PC-3 (cell line): ENCODE measurements at regions not wholly inside any gene's neighbourhood (a gene's known extent, or its start where the extent isn't known, plus 50 kb on each side); places are given as distances from the start of the nearest gene placed in this dataset.

Experiments used
- ATAC-seq: fragments of 200-7000 bp; cut with Tn5 transposase; 2 replicates; pipeline ENCODE4 v1.9.1; 2020; ENCODE audit warnings: mild to moderate bottlenecking, moderate library complexity
- BruUV-seq: library from RNA; stranded (reverse); fragments of 400-500 nt; replicated peaks from 2 replicates; lab custom pipeline; 2021; lab: Mats Ljungman, UMichigan
- CTCF ChIA-PET: fragments of 300-600 bp; sonication (Branson Sonifier 250); formaldehyde crosslinking; loops from one replicate; lab custom pipeline; 2022; ENCODE audit warnings: antibody characterized with exemption; lab: Charles Lee
- POLR2A ChIA-PET: fragments of 300-600 bp; sonication (Branson Sonifier 250); formaldehyde crosslinking; loops from one replicate; lab custom pipeline; 2022; ENCODE audit warnings: antibody characterized with exemption; ENCODE audit not compliant: unreplicated experiment; lab: Charles Lee
- DNase-seq: peaks from one replicate; pipeline ENCODE4 v3.0.0-alpha.2; 2015
- H2AFZ ChIP-seq: fragments of 300-600 bp; sonication (generic); 2 replicates; pipeline ENCODE4 v1.6.0; 2016; ENCODE audit warnings: antibody characterized with exemption, low read length
- H3F3A ChIP-seq: fragments of 300-600 bp; sonication (generic); one replicate; pipeline ENCODE4 v1.6.0; 2017; ENCODE audit warnings: antibody characterized with exemption, low read length, control low read depth, mild to moderate bottlenecking; ENCODE audit not compliant: unreplicated experiment
- H3K27ac ChIP-seq: fragments of 300-600 bp; sonication (generic); 2 replicates; pipeline ENCODE4 v1.5.1; 2016; ENCODE audit warnings: mild to moderate bottlenecking, low read length
- H3K27me3 ChIP-seq: fragments of 300-600 bp; sonication (generic); 2 replicates; pipeline ENCODE4 v1.6.1; 2016; ENCODE audit warnings: low read length, mixed read lengths
- H3K36me3 ChIP-seq: fragments of 300-600 bp; sonication (generic); 2 replicates; pipeline ENCODE4 v1.6.1; 2016; ENCODE audit warnings: low read depth, mixed run types, low read length, mixed read lengths
- H3K4me1 ChIP-seq: fragments of 300-600 bp; sonication (generic); 2 replicates; pipeline ENCODE4 v1.5.1; 2016; ENCODE audit warnings: low read length; ENCODE audit not compliant: insufficient read depth
- H3K4me2 ChIP-seq: fragments of 300-600 bp; sonication (generic); 2 replicates; pipeline ENCODE4 v1.6.0; 2016; ENCODE audit warnings: low read length
- H3K4me3 ChIP-seq: fragments of 300-600 bp; sonication (generic); 2 replicates; pipeline ENCODE4 v1.5.1; 2016; ENCODE audit warnings: mild to moderate bottlenecking, low read length, mixed read lengths
- H3K79me2 ChIP-seq: fragments of 300-600 bp; sonication (generic); 2 replicates; pipeline ENCODE4 v1.6.1; 2017; ENCODE audit warnings: low read length, mixed read lengths
- H3K9ac ChIP-seq: fragments of 300-600 bp; sonication (generic); 2 replicates; pipeline ENCODE4 v1.6.0; 2016; ENCODE audit warnings: mild to moderate bottlenecking, low read length
- H3K9me2 ChIP-seq: fragments of 300-600 bp; sonication (generic); replicated peaks from 2 replicates; pipeline ENCODE4 v1.6.1; 2016; ENCODE audit warnings: mixed run types, low read length, mixed read lengths
- H3K9me3 ChIP-seq: fragments of 300-600 bp; sonication (generic); 2 replicates; pipeline ENCODE4 v1.6.1; 2016; ENCODE audit warnings: low read length, mixed read lengths
- H4K20me1 ChIP-seq: fragments of 300-600 bp; sonication (generic); 2 replicates; pipeline ENCODE4 v1.6.1; 2016; ENCODE audit warnings: low read length, mixed read lengths
- CTCF ChIP-seq: fragments of 300-600 bp; sonication (generic); conservative IDR thresholded peaks from 2 replicates; pipeline ENCODE4 v1.5.1; 2017; ENCODE audit warnings: antibody characterized with exemption, low read depth, mild to moderate bottlenecking, low read length
- EZH2 ChIP-seq: fragments of 300-600 bp; sonication (generic); IDR thresholded peaks from one replicate; pipeline ENCODE4 v1.6.1; 2017; ENCODE audit warnings: antibody characterized with exemption, mild to moderate bottlenecking, low read length; ENCODE audit not compliant: unreplicated experiment
- EZH2phosphoT487 ChIP-seq: fragments of 300-600 bp; sonication (generic); IDR thresholded peaks from 2 replicates; pipeline ENCODE4 v1.6.1; 2018; ENCODE audit warnings: mild to moderate bottlenecking, antibody characterized with exemption, low read length, borderline replicate concordance
- intact Hi-C: fragments of 100-400 bp; cut with micrococcal nuclease; formaldehyde crosslinking; loops from 2 replicates; pipeline ENCODE4 v1.9.0; 2023

- H3K27ac ChIP-seq, result no peak overlapping the region
- no peak overlapping the region for H2AFZ ChIP-seq
- no peaks in the 10 kb centered on the region for H3K36me3 ChIP-seq
- no peaks in the 10 kb centered on the region for H3K9me3 ChIP-seq
- no peaks in the 10 kb centered on the region for H3K27me3 ChIP-seq
- POLR2A ChIA-PET, result no interaction called here
- H3K4me1 ChIP-seq, result no peaks in the 10 kb centered on the region
- H3F3A ChIP-seq, result no peaks in the 10 kb centered on the region
- intact Hi-C loops, result no loop called here
- no peaks in the 10 kb centered on the region for H3K9me2 ChIP-seq
- TF ChIP-seq EZH2 (no peak), CTCF (no peak), EZH2phosphoT487 (no peak)
- CTCF ChIA-PET, result no interaction called here
- no peak overlapping the region for H3K9ac ChIP-seq
- ATAC-seq (no peak), DNase-seq (no peak)
- no peaks in the 10 kb centered on the region for H3K79me2 ChIP-seq
- no peak overlapping the region for H3K4me3 ChIP-seq
- H3K4me2 ChIP-seq, result no peak overlapping the region
- BruUV-seq, result no TSS peak
- H4K20me1 ChIP-seq, result no peaks in the 10 kb centered on the region
Measured at GRCh38 chr5:123966781-123967180, 454.8 kb downstream of the CSNK1G3 start.

GRCh38 chr5:123965626-123966025 lies 453.6 kb downstream of the CSNK1G3 start:
- Histone ChIP-seq H3F3A (no peaks in the 10 kb centered on the region), H3K9ac (no peak overlapping the region), H3K9me3 (no peaks in the 10 kb centered on the region), H4K20me1 (no peaks in the 10 kb centered on the region), H3K27me3 (no peaks in the 10 kb centered on the region), H3K4me2 (no peak overlapping the region), H3K4me3 (no peak overlapping the region), H2AFZ (no peak overlapping the region), H3K27ac (no peak overlapping the region), H3K4me1 (no peaks in the 10 kb centered on the region), H3K79me2 (no peaks in the 10 kb centered on the region), H3K9me2 (no peaks in the 10 kb centered on the region), H3K36me3 (no peaks in the 10 kb centered on the region)
- no peak for ATAC-seq
- DNase-seq, result no peak
- no TSS peak for BruUV-seq
- ChIA-PET CTCF (no interaction called here), POLR2A (no interaction called here)
- TF ChIP-seq CTCF (no peak), EZH2phosphoT487 (no peak), EZH2 (no peak)
- intact Hi-C loops, result no loop called here

GRCh38 chr5:123964884-123965283 lies 452.9 kb downstream of the CSNK1G3 start:
- ChIA-PET POLR2A (interaction anchor here (0.7 kb wide), 1 partner anchor 45 kb away, joined by 3 read pairs; no protein-coding TSS in a partner anchor), CTCF (no interaction called here)
- Histone ChIP-seq H4K20me1 (no peaks in the 10 kb centered on the region), H3K4me2 (no peak overlapping the region), H3K4me1 (no peaks in the 10 kb centered on the region), H3F3A (no peaks in the 10 kb centered on the region), H3K9ac (no peak overlapping the region), H3K4me3 (no peak overlapping the region), H3K36me3 (no peaks in the 10 kb centered on the region), H3K9me2 (no peaks in the 10 kb centered on the region), H2AFZ (no peak overlapping the region), H3K27me3 (no peaks in the 10 kb centered on the region), H3K27ac (no peak overlapping the region), H3K79me2 (no peaks in the 10 kb centered on the region), H3K9me3 (no peaks in the 10 kb centered on the region)
- TF ChIP-seq EZH2phosphoT487, result no peak
- no peak for TF ChIP-seq EZH2
- TF ChIP-seq CTCF, result no peak
- no peak for ATAC-seq
- intact Hi-C loops, result no loop called here
- DNase-seq, result no peak
- BruUV-seq, result no TSS peak
